LNCAP (cell line): ENCODE measurements at regions not wholly inside any gene's neighbourhood (a gene's known extent, or its start where the extent isn't known, plus 50 kb on each side); places are given as distances from the start of the nearest gene placed in this dataset.

Source experiments
- CTCF ChIP-seq: fragments of 450-650 bp; IDR thresholded peaks from 2 replicates; pipeline ENCODE4 v1.5.1; 2017; ENCODE audit warnings: mild to moderate bottlenecking

DNA sequence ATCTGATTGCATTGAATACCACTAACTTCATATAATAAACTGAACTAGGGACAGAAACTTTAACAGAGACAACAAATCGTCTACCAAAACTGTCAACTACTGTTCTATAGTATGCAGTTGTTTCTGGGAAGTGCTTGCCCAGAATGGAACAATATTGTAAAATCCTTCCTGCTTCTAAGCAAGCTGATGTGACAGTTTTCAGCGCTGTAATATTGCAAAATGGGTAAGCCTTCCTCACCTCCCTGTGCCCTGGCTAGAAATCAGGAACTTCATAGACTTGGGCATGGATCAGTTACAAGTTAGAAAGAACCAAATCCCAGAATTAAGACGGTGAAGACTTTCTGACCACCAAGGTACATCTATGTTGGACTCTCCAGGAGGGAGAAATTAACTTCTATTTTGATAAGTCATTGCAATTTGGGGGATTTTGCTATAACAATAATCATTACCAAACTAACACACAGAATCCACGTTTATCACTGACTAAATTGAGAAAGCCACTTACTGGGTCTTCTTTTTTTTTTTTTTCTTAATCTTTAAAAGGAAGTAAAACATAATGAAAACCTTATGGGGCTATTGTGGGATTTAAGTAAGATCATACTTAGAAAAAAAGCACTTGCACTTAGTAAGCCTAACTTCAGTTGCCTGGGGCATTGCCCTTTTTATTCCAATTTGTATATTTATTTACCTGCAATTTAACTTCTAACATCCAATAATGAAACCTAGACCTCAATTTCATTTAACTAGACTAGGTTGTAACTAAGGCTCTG is 261.5 kb downstream of the TRIB2 start:
- TF ChIP-seq CTCF: no peak

GRCh38 chr2:12979066-12979465 is 262.3 kb downstream of the TRIB2 start:
- TF ChIP-seq CTCF: no peak

DNA sequence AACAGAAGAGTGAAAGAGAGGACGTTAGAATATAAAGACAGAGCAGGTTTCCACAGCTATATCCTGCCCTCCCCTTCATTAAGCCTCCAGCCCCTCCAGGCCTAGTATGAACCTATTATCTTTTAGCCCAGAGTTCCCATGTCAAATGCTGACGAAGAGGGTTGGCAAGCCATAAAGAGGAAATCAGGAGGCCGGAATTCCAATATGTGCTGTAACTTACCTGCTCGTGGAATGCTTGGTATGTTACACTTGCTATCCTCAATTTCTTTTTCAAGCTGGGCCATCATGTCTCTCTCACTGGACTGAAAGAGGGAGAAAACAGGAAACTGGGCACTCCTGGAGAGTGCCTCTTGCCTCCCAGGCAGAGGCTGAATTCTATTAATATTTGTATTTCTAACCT is 264.1 kb downstream of the TRIB2 start:
- TF ChIP-seq CTCF: no peak

DNA sequence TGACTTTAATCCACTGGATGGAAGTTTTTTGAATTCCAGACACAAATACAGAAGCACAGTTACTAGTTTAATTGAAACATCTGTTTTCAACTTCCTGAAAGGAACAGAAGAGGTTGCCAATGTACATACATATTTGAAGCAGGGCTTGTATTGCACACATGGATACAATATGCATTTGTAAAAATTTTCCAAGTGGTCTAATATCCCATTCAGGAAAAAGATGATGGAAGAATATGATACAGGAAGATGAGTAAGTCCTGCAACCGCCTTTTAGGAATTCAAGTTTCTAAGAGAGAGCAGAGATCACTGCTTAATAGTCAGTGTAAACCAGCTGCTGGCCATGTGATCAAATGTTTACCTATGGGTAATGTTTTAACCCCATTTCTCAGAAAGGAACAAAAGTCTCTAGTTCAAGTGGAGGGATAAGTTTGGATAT is 265.4 kb downstream of the TRIB2 start:
- TF ChIP-seq CTCF: no peak

DNA sequence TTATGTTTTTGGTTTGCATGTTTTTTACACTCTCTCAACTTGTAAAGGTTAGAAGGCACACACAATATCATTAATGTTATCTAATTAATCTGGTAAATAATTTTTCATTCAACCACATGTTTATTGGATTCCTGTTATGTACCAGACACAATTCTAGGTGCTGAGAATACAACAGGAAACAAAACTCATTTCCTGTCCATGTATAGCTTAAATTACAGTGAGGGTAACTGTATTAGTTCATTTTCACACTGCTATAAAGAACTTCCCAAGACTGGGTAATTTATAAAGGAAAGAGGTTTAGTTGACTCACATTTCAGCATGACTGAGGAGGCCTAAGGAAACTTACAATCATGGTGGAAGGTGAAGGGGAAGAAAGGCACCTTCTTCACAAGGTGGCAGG is 270.5 kb downstream of the TRIB2 start:
- TF ChIP-seq CTCF: no peak

- no peak for TF ChIP-seq CTCF
Observed at GRCh38 chr2:12988279-12988678, 271.5 kb downstream of the TRIB2 start.

DNA sequence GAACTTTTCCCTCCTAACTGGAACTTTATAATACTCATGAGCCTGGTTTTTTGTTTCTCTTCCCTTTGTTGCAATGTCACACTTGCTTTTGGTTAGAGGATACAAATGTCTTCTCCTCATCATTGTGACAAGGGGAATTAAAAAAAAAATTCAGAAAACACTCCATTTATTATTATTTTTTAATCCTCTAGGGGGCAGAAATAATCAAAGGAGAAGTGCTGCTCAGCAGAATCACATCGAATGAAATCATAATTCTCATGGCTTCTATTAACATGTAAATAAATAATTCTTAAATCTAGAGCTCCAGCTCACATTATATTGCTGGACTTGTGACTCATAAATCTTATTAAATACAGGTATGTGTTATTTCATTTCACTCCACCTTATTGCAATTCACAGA is 273.8 kb downstream of the TRIB2 start:
- TF ChIP-seq CTCF: peak; percentile 28; the same call in 1 of the 2 replicates

GRCh38 chr2:12998685-12999084 is 281.9 kb downstream of the TRIB2 start:
- TF ChIP-seq CTCF: no peak
